ENCODE measurements at regions not wholly inside any gene's neighbourhood (a gene's known extent, or its start where the extent isn't known, plus 50 kb on each side); places are given as distances from the start of the nearest gene placed in this dataset.

DNA sequence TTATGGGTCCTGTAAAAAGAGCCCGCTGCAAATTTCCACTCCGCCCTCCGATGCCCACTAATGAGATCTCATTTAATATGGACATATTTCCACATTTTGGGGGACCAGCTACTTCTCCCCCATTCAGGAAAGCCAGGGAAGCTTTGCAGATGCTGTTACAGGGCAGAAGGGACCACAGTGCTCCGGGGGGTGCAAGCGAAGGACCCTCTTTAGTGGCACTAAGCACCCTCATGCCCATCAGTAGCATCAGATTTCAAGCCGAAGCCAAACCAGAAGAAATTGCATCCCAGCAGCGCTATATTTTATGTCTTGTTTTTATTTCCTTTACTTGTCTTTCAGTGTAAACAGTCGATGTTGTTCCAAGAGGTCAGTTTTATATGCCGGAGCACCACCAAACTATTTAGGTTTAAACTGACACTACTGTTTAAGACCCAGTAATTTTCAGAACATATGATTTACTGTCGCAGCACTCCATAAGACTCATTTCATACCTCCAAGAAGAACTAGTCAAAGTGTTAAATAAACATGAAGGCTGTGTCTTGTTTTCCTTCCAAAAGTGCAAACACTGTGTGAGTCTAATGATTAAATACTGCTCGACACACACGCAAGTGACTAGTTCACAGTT lies 122.2 kb upstream of the MGMT start:
- Histone ChIP-seq H3K27ac (ENCODE audit: extremely low read length, insufficient read depth, low read length) (no peak overlapping the region), H3K4me3 (replicated peaks in 1 of 3; ENCODE audit: insufficient read depth in 1 of 3, low read depth in 2 of 3, low read length in 3 of 3) (no peak overlapping the region), H3K36me3 (replicated peaks in 1 of 2; ENCODE audit: control insufficient read depth in 1 of 2, insufficient read depth in 2 of 2, low read length in 2 of 2) (no peaks in the 10 kb centered on the region), H3K27me3 (ENCODE audit: control insufficient read depth in 1 of 2, insufficient read depth in 2 of 2, low read length in 2 of 2) (peaks cover 0 to 56% of the 10 kb centered on the region in 2 experiments; a peak in 3 of 5 replicates), H2AFZ (ENCODE audit: low read length) (no peak overlapping the region), H3K4me2 (ENCODE audit: low read depth, low read length) (no peak overlapping the region), H3K4me1 (ENCODE audit: insufficient read depth, low read length) (no peaks in the 10 kb centered on the region), H3K9me3 (ENCODE audit: low read length) (no peaks in the 10 kb centered on the region), H4K20me1 (ENCODE audit: insufficient read depth, low read length) (no peaks in the 10 kb centered on the region), H3K79me2 (ENCODE audit: insufficient read depth, low read length) (no peaks in the 10 kb centered on the region), H3K9ac (ENCODE audit: insufficient read depth, low read depth, low read length) (no peak overlapping the region)
- ATAC-seq: no peak
- TF ChIP-seq, protein P1, sequence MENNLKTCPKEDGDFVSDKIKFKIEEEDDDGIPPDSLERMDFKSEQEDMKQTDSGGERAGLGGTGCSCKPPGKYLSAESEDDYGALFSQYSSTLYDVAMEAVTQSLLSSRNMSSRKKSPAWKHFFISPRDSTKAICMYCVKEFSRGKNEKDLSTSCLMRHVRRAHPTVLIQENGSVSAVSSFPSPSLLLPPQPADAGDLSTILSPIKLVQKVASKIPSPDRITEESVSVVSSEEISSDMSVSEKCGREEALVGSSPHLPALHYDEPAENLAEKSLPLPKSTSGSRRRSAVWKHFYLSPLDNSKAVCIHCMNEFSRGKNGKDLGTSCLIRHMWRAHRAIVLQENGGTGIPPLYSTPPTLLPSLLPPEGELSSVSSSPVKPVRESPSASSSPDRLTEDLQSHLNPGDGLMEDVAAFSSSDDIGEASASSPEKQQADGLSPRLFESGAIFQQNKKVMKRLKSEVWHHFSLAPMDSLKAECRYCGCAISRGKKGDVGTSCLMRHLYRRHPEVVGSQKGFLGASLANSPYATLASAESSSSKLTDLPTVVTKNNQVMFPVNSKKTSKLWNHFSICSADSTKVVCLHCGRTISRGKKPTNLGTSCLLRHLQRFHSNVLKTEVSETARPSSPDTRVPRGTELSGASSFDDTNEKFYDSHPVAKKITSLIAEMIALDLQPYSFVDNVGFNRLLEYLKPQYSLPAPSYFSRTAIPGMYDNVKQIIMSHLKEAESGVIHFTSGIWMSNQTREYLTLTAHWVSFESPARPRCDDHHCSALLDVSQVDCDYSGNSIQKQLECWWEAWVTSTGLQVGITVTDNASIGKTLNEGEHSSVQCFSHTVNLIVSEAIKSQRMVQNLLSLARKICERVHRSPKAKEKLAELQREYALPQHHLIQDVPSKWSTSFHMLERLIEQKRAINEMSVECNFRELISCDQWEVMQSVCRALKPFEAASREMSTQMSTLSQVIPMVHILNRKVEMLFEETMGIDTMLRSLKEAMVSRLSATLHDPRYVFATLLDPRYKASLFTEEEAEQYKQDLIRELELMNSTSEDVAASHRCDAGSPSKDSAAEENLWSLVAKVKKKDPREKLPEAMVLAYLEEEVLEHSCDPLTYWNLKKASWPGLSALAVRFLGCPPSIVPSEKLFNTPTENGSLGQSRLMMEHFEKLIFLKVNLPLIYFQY (CRISPR knock-in tag; IDR thresholded peaks at IDR 0.05; ENCODE audit: borderline replicate concordance): no peak
- TF ChIP-seq SYNCRIP (IDR thresholded peaks at IDR 0.05; ENCODE audit: insufficient read depth, low read depth, low read length) (no peak), ZNF558 (CRISPR knock-in tag; IDR thresholded peaks at IDR 0.05; ENCODE audit: borderline replicate concordance) (no peak), ZNF782 (CRISPR knock-in tag; IDR thresholded peaks at IDR 0.05; ENCODE audit: borderline replicate concordance) (no peak), ZNF589 (CRISPR knock-in tag; conservative IDR thresholded peaks at IDR 0.05) (no peak), CBX5 (CRISPR knock-in tag; IDR thresholded peaks at IDR 0.05; ENCODE audit: borderline replicate concordance) (no peak), SRSF1 (optimal IDR thresholded peaks at IDR 0.05; ENCODE audit: low read depth, low read length) (no peak), ZNF207 (IDR thresholded peaks at IDR 0.05; ENCODE audit: borderline replicate concordance) (no peak), ZNF75D (CRISPR knock-in tag; IDR thresholded peaks at IDR 0.05; ENCODE audit: borderline replicate concordance) (no peak), BORCS8-MEF2B (CRISPR knock-in tag; IDR thresholded peaks at IDR 0.05) (no peak)
- TF ChIP-seq, protein P2, sequence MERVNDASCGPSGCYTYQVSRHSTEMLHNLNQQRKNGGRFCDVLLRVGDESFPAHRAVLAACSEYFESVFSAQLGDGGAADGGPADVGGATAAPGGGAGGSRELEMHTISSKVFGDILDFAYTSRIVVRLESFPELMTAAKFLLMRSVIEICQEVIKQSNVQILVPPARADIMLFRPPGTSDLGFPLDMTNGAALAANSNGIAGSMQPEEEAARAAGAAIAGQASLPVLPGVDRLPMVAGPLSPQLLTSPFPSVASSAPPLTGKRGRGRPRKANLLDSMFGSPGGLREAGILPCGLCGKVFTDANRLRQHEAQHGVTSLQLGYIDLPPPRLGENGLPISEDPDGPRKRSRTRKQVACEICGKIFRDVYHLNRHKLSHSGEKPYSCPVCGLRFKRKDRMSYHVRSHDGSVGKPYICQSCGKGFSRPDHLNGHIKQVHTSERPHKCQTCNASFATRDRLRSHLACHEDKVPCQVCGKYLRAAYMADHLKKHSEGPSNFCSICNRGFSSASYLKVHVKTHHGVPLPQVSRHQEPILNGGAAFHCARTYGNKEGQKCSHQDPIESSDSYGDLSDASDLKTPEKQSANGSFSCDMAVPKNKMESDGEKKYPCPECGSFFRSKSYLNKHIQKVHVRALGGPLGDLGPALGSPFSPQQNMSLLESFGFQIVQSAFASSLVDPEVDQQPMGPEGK (CRISPR knock-in tag; IDR thresholded peaks at IDR 0.05): no peak
- TF ChIP-seq, protein P3, sequence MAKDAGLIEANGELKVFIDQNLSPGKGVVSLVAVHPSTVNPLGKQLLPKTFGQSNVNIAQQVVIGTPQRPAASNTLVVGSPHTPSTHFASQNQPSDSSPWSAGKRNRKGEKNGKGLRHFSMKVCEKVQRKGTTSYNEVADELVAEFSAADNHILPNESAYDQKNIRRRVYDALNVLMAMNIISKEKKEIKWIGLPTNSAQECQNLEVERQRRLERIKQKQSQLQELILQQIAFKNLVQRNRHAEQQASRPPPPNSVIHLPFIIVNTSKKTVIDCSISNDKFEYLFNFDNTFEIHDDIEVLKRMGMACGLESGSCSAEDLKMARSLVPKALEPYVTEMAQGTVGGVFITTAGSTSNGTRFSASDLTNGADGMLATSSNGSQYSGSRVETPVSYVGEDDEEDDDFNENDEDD (CRISPR knock-in tag; IDR thresholded peaks at IDR 0.05; ENCODE audit: borderline replicate concordance): no peak
- TF ChIP-seq, protein P4, sequence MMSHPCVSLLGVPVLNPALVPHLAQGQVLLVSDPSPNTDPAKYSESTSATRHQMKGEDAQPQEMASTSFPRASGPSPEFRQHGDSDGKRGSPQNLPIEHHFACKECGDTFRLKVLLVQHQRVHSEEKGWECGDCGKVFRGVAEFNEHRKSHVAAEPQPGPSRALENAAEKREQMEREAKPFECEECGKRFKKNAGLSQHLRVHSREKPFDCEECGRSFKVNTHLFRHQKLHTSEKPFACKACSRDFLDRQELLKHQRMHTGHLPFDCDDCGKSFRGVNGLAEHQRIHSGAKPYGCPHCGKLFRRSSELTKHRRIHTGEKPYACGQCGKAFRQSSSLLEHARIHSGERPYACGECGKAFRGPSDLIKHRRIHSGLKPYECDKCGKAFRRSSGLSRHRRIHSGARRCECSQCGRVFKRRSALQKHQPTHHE (CRISPR knock-in tag; IDR thresholded peaks at IDR 0.05; ENCODE audit: borderline replicate concordance): no peak
- WGBS (ENCODE audit: low lambda C conversion rate): 32% methylated on average over 12 of the region's 12 CpGs
- ChIA-PET POLR2A (no interaction called here), CTCF (ENCODE audit: low intra/inter-chr PET ratio, low total read pairs) (no interaction called here)
- intact Hi-C loops (cut with micrococcal nuclease; ENCODE audit: unreplicated experiment) (no loop called here), in situ Hi-C loops (cut with HindIII; ENCODE audit: extremely low pct_ligation_motif_present, low pct_unique_long_range_greater_than_20kb) (no loop called here)
- BruUV-seq (replicated peaks): no TSS peak
- no peak for DNase-seq (ENCODE audit: low spot score)
- no peak for FAIRE-seq

Measured in HepG2 (cell line).